Left kidney (tissue), 1 donor: ENCODE measurements at regions not wholly inside any gene's neighbourhood (a gene's known extent, or its start where the extent isn't known, plus 50 kb on each side); places are given as distances from the start of the nearest gene placed in this dataset.

Experiments used
- DNase-seq: peaks from one replicate; pipeline ENCODE4 v3.0.0-alpha.2; 2013

- no peak for DNase-seq
These were observed 1154.0 kb upstream of the CELF2 start for GRCh38 chr10:9863559-9864121.

GRCh38 chr10:9868499-9868898 is 1149.2 kb upstream of the CELF2 start:
- no peak for DNase-seq

GRCh38 chr10:9869205-9869604 is 1148.5 kb upstream of the CELF2 start:
- peak; percentile 22 for DNase-seq

GRCh38 chr10:9869606-9870176 is 1148.0 kb upstream of the CELF2 start:
- no peak for DNase-seq

GRCh38 chr10:9875353-9875752 is 1142.3 kb upstream of the CELF2 start:
- DNase-seq: no peak

- no peak for DNase-seq
These were observed 1139.7 kb upstream of the CELF2 start for GRCh38 chr10:9877978-9878377.

GRCh38 chr10:9878383-9878782 is 1139.3 kb upstream of the CELF2 start:
- no peak for DNase-seq

- no peak for DNase-seq
These were observed 1131.9 kb upstream of the CELF2 start for GRCh38 chr10:9885761-9886160.

- no peak for DNase-seq
These were observed 1130.9 kb upstream of the CELF2 start for GRCh38 chr10:9886772-9887171.

GRCh38 chr10:9895453-9895852 is 1122.2 kb upstream of the CELF2 start:
- DNase-seq: no peak

GRCh38 chr10:9895981-9896380 is 1121.7 kb upstream of the CELF2 start:
- no peak for DNase-seq

- DNase-seq: no peak
These were observed 1118.9 kb upstream of the CELF2 start for GRCh38 chr10:9898633-9899395.

GRCh38 chr10:9900751-9901150 is 1116.9 kb upstream of the CELF2 start:
- peak; percentile 19 for DNase-seq

- no peak for DNase-seq
These were observed 1115.7 kb upstream of the CELF2 start for GRCh38 chr10:9901971-9902370.

- DNase-seq: no peak
These were observed 1107.2 kb upstream of the CELF2 start for GRCh38 chr10:9910446-9910845.

GRCh38 chr10:9911488-9911887 is 1106.2 kb upstream of the CELF2 start:
- DNase-seq: no peak

- DNase-seq: no peak
These were observed 1103.7 kb upstream of the CELF2 start for GRCh38 chr10:9913876-9914514.

GRCh38 chr10:9921544-9921943 is 1096.1 kb upstream of the CELF2 start:
- no peak for DNase-seq

- no peak for DNase-seq
These were observed 1095.4 kb upstream of the CELF2 start for GRCh38 chr10:9922126-9922870.

- no peak for DNase-seq
These were observed 1091.7 kb upstream of the CELF2 start for GRCh38 chr10:9926003-9926402.

- DNase-seq: no peak
These were observed 1090.8 kb upstream of the CELF2 start for GRCh38 chr10:9926881-9927280.

- no peak for DNase-seq
These were observed 1078.0 kb upstream of the CELF2 start for GRCh38 chr10:9939716-9940115.

GRCh38 chr10:9944690-9945089 is 1073.0 kb upstream of the CELF2 start:
- DNase-seq: no peak
